Esophagus squamous epithelium (tissue), 4 donors: ENCODE measurements at regions not wholly inside any gene's neighbourhood (a gene's known extent, or its start where the extent isn't known, plus 50 kb on each side); places are given as distances from the start of the nearest gene placed in this dataset.

Source experiments
- CTCF ChIP-seq, 6 experiments: fragments of 450-650 bp in 4 of 6; fragments of 200-600 bp in 2 of 6; sonication (generic) in 2 of 6; IDR thresholded peaks; one replicate each; pipeline ENCODE4 v1.5.1; 2016 to 2019; ENCODE audit warnings: antibody characterized with exemption in 6 of 6, mild to moderate bottlenecking in 4 of 6, moderate library complexity in 4 of 6
- POLR2A ChIP-seq, 4 donors: fragments of 450-650 bp; IDR thresholded peaks; one replicate each; pipeline ENCODE4 v1.6.1; 2017; ENCODE audit warnings: antibody characterized with exemption in 4 of 4, mild to moderate bottlenecking in 4 of 4, moderate library complexity in 3 of 4

GRCh38 chr1:213452501-213452900 lies 401.5 kb downstream of the RPS6KC1 start:
- no peak for TF ChIP-seq CTCF (IDR thresholded peaks at IDR 0.05)
- no peak for TF ChIP-seq POLR2A (IDR thresholded peaks at IDR 0.05)
